ENCODE measurements at regions not wholly inside any gene's neighbourhood (a gene's known extent, or its start where the extent isn't known, plus 50 kb on each side); places are given as distances from the start of the nearest gene placed in this dataset.

DNA sequence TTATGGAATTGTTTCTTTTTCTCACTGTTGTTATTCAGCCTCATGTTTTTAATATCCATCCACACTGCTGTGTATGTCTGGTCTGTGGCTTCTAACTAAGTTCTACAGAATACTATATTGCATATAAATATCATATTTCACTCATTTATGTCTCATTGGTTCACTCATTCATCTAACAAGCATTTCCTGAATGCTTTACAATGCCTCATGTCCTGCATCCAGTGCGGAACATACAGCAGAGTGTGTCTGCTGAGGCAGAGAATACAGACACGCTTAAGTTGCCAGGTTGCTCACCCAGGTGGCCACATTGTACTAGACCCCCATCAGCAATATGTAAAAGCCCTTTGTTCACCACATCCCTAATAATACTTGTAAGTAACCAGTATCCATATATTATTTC lies 111.8 kb upstream of the CNTNAP2 start:
- intact Hi-C loops (cut with DNase I; ENCODE audit: low total_unique reads), result no loop called here
- no peak for DNase-seq
- H3K4me3 ChIP-seq, result no peak overlapping the region
- H3K9me3 ChIP-seq, result no peaks in the 10 kb centered on the region
- TF ChIP-seq POLR2AphosphoS5 (IDR thresholded peaks at IDR 0.05), result no peak
- TF ChIP-seq, protein P1, sequence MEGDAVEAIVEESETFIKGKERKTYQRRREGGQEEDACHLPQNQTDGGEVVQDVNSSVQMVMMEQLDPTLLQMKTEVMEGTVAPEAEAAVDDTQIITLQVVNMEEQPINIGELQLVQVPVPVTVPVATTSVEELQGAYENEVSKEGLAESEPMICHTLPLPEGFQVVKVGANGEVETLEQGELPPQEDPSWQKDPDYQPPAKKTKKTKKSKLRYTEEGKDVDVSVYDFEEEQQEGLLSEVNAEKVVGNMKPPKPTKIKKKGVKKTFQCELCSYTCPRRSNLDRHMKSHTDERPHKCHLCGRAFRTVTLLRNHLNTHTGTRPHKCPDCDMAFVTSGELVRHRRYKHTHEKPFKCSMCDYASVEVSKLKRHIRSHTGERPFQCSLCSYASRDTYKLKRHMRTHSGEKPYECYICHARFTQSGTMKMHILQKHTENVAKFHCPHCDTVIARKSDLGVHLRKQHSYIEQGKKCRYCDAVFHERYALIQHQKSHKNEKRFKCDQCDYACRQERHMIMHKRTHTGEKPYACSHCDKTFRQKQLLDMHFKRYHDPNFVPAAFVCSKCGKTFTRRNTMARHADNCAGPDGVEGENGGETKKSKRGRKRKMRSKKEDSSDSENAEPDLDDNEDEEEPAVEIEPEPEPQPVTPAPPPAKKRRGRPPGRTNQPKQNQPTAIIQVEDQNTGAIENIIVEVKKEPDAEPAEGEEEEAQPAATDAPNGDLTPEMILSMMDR (IDR thresholded peaks at IDR 0.05 in 8 of 11, conservative IDR thresholded peaks at IDR 0.05 in 3 of 11), result no peak
- TF ChIP-seq POLR2A (IDR thresholded peaks at IDR 0.05), result no peak
- H3K27me3 ChIP-seq (replicated peaks in 1 of 7), result no peaks in the 10 kb centered on the region
- no peak overlapping the region for H3K27ac ChIP-seq
- no peaks in the 10 kb centered on the region for H3K36me3 ChIP-seq
- WGBS, 5 donors, result 81 to 90% (median 90%) methylated on average over 2 of the region's 2 CpGs
- no peaks in the 10 kb centered on the region for H3K4me1 ChIP-seq

DNA sequence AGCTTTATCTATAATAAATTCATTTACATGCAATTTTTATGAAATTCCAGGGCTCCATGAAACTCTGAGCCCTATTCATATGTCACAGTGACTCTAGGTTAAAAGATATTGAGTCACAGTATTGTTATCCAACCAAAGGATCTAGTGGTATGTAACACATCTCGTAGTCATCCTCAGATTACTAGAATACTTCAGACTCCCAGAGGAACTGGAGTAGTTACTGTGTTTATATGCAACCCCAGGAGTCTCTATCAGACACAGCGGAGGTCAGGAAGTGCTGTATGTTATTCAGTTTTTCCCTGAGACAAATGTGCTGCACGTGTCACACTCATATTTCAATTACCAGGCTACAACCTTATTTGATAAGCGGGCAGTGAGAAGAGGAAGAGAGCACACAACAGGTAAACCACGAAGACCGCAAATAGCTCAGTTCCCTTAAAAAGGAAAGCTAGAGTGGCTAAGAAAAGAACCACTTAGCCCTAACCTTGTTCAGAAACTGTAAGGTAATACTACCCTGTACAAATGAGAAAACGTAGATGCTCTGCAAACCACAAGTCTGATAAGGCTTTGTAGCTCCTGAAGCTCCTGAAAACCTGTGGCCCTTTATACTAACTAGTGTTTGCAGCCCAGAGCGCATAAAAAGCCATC lies 114.0 kb upstream of the CNTNAP2 start:
- 21 to 40% (median 23%) methylated on average over 8 of the region's 8 CpGs for WGBS, 5 donors
- H3K4me3 ChIP-seq, result no peak overlapping the region
- no peaks in the 10 kb centered on the region for H3K4me1 ChIP-seq
- no peaks in the 10 kb centered on the region for H3K9me3 ChIP-seq
- intact Hi-C loops (cut with DNase I; ENCODE audit: low total_unique reads), result no loop called here
- no peaks in the 10 kb centered on the region for H3K36me3 ChIP-seq
- H3K27me3 ChIP-seq (replicated peaks in 1 of 7), result no peaks in the 10 kb centered on the region
- TF ChIP-seq POLR2A (IDR thresholded peaks at IDR 0.05), result no peak
- no peak for TF ChIP-seq POLR2AphosphoS5 (IDR thresholded peaks at IDR 0.05)
- TF ChIP-seq, protein P1 (IDR thresholded peaks at IDR 0.05 in 8 of 11, conservative IDR thresholded peaks at IDR 0.05 in 3 of 11), result no peak
- no peak overlapping the region for H3K27ac ChIP-seq
- no peak for DNase-seq

DNA sequence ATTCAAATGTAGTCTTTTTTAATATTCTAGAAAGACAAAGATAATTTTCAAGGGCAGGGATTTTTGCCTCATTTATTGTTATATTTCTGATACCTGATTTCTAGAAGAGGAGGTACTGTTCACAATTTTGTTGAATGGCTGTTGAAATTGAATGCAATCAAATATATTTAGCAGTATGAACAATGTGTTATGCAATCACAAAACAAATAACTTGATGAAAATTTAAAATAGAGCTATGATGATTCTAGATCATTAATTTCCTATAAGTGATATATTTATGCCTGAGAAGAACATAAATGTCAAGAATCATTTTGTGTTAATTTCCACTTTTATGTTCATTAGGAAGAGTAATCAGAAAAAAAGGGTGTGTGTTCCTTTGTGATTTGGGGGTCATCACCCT lies 114.6 kb upstream of the CNTNAP2 start:
- no peak for DNase-seq
- no peak for TF ChIP-seq POLR2AphosphoS5 (IDR thresholded peaks at IDR 0.05)
- no peak for TF ChIP-seq POLR2A (IDR thresholded peaks at IDR 0.05)
- TF ChIP-seq, protein P1 (IDR thresholded peaks at IDR 0.05 in 8 of 11, conservative IDR thresholded peaks at IDR 0.05 in 3 of 11), result no peak
- Histone ChIP-seq H3K4me3 (no peak overlapping the region), H3K9me3 (no peaks in the 10 kb centered on the region), H3K27me3 (replicated peaks in 1 of 7) (no peaks in the 10 kb centered on the region), H3K36me3 (no peaks in the 10 kb centered on the region), H3K4me1 (no peaks in the 10 kb centered on the region), H3K27ac (no peak overlapping the region)
- intact Hi-C loops (cut with DNase I; ENCODE audit: low total_unique reads), result no loop called here

DNA sequence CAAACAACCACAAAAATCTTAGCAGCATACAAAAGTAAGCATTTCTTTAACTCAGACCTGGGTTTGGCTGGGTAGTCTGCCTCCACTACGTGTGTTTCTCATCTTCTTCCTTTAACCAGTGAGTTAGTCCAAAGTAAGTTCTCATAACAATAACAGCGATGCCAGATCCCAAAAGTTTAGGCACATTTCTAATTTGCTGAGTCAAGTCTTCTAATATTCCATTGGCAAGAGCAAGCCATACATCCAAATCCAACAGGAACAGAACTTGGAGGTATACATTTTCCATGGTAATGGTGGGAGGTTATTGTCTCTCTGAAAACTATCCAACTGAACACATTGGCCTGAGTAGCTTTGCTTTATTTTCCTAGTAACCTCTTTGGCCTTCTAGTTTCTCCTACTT lies 115.7 kb upstream of the CNTNAP2 start:
- H3K36me3 ChIP-seq, result no peaks in the 10 kb centered on the region
- intact Hi-C loops (cut with DNase I; ENCODE audit: low total_unique reads), result no loop called here
- H3K4me3 ChIP-seq, result no peak overlapping the region
- no peaks in the 10 kb centered on the region for H3K27me3 ChIP-seq (replicated peaks in 1 of 7)
- WGBS, 5 donors, result 77 to 83% (median 78%) methylated on average over 2 of the region's 2 CpGs
- no peak for DNase-seq
- no peak for TF ChIP-seq POLR2AphosphoS5 (IDR thresholded peaks at IDR 0.05)
- TF ChIP-seq, protein P1 (IDR thresholded peaks at IDR 0.05 in 8 of 11, conservative IDR thresholded peaks at IDR 0.05 in 3 of 11), result no peak
- TF ChIP-seq POLR2A (IDR thresholded peaks at IDR 0.05), result no peak
- H3K9me3 ChIP-seq, result no peaks in the 10 kb centered on the region
- no peaks in the 10 kb centered on the region for H3K4me1 ChIP-seq
- no peak overlapping the region for H3K27ac ChIP-seq
